ENCODE measurements at regions not wholly inside any gene's neighbourhood (a gene's known extent, or its start where the extent isn't known, plus 50 kb on each side); places are given as distances from the start of the nearest gene placed in this dataset.

- DNase-seq (ENCODE audit: low read depth): no peak
- no peak for TF ChIP-seq CTCF (conservative IDR thresholded peaks at IDR 0.05; ENCODE audit: low read depth, low read length)
- no peak overlapping the region for H3K4me3 ChIP-seq (ENCODE audit: low read depth, low read length)
Observed at GRCh38 chr5:175027390-175027789, 303.0 kb downstream of the MSX2 start.

GRCh38 chr5:175025077-175025476 lies 300.7 kb downstream of the MSX2 start:
- TF ChIP-seq CTCF (conservative IDR thresholded peaks at IDR 0.05; ENCODE audit: low read depth, low read length): no peak
- no peak overlapping the region for H3K4me3 ChIP-seq (ENCODE audit: low read depth, low read length)
- no peak for DNase-seq (ENCODE audit: low read depth)

GRCh38 chr5:175021841-175022625 lies 297.7 kb downstream of the MSX2 start:
- no peak for TF ChIP-seq CTCF (conservative IDR thresholded peaks at IDR 0.05; ENCODE audit: low read depth, low read length)
- no peak overlapping the region for H3K4me3 ChIP-seq (ENCODE audit: low read depth, low read length)
- DNase-seq (ENCODE audit: low read depth): no peak

GRCh38 chr5:175021321-175021720 lies 296.9 kb downstream of the MSX2 start:
- no peak overlapping the region for H3K4me3 ChIP-seq (ENCODE audit: low read depth, low read length)
- TF ChIP-seq CTCF (conservative IDR thresholded peaks at IDR 0.05; ENCODE audit: low read depth, low read length): no peak
- DNase-seq (ENCODE audit: low read depth): no peak

GRCh38 chr5:175015028-175015685 lies 290.8 kb downstream of the MSX2 start:
- no peak for TF ChIP-seq CTCF (conservative IDR thresholded peaks at IDR 0.05; ENCODE audit: low read depth, low read length)
- no peak for DNase-seq (ENCODE audit: low read depth)
- H3K4me3 ChIP-seq (ENCODE audit: low read depth, low read length): no peak overlapping the region

- no peak for DNase-seq (ENCODE audit: low read depth)
- TF ChIP-seq CTCF (conservative IDR thresholded peaks at IDR 0.05; ENCODE audit: low read depth, low read length): no peak
- H3K4me3 ChIP-seq (ENCODE audit: low read depth, low read length): no peak overlapping the region
Observed at GRCh38 chr5:175013251-175013650, 288.9 kb downstream of the MSX2 start.
